ENCODE measurements at regions not wholly inside any gene's neighbourhood (a gene's known extent, or its start where the extent isn't known, plus 50 kb on each side); places are given as distances from the start of the nearest gene placed in this dataset.

- peaks cover 0 to 9% of the 10 kb centered on the region in 2 donors for H3K4me1 ChIP-seq (ENCODE audit: control insufficient read depth in 1 of 2, insufficient read depth in 2 of 2, low read length in 2 of 2)
- Mint-ChIP-seq H3K4me1 (peaks cover 9% of the 10 kb centered on the region), H3K9me3 (peaks cover 0 to 3% (median 0%) of the 10 kb centered on the region in 7 donors), H3K27me3 (ENCODE audit: low read depth in 3 of 3) (no peaks in the 10 kb centered on the region), H3K4me3 (no peak overlapping the region), H3K27ac (no peak overlapping the region), H3K36me3 (no peaks in the 10 kb centered on the region)
- no peak for DNase-seq
- no peaks in the 10 kb centered on the region for H3K27me3 ChIP-seq (ENCODE audit: control insufficient read depth in 2 of 2, insufficient read depth in 2 of 2, low read length in 2 of 2)
- H3K36me3 ChIP-seq (replicated peaks in 1 of 2; ENCODE audit: control insufficient read depth in 1 of 2, insufficient read depth in 2 of 2, low read length in 2 of 2) = no peaks in the 10 kb centered on the region
- no peaks in the 10 kb centered on the region for H4K20me1 ChIP-seq (ENCODE audit: insufficient read depth, low read length)
- TF ChIP-seq, protein P1, sequence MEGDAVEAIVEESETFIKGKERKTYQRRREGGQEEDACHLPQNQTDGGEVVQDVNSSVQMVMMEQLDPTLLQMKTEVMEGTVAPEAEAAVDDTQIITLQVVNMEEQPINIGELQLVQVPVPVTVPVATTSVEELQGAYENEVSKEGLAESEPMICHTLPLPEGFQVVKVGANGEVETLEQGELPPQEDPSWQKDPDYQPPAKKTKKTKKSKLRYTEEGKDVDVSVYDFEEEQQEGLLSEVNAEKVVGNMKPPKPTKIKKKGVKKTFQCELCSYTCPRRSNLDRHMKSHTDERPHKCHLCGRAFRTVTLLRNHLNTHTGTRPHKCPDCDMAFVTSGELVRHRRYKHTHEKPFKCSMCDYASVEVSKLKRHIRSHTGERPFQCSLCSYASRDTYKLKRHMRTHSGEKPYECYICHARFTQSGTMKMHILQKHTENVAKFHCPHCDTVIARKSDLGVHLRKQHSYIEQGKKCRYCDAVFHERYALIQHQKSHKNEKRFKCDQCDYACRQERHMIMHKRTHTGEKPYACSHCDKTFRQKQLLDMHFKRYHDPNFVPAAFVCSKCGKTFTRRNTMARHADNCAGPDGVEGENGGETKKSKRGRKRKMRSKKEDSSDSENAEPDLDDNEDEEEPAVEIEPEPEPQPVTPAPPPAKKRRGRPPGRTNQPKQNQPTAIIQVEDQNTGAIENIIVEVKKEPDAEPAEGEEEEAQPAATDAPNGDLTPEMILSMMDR (IDR thresholded peaks at IDR 0.05) = no peak
- WGBS (ENCODE audit: insufficient coverage) = 90% methylated on average over 3 of the region's 4 CpGs
- no peak overlapping the region for H3K4me2 ChIP-seq (replicated peaks; ENCODE audit: extremely low read depth, low read length, poor library complexity, severe bottlenecking)
- no peaks in the 10 kb centered on the region for H3K79me2 ChIP-seq (ENCODE audit: insufficient read depth, low read length)
- H3K9me3 ChIP-seq (replicated peaks in 1 of 2; ENCODE audit: control insufficient read depth in 1 of 2, insufficient read depth in 1 of 2, low read length in 2 of 2) = peaks cover 0 to 3% of the 10 kb centered on the region in 2 donors
- H2AFZ ChIP-seq (ENCODE audit: insufficient read depth, low read depth, low read length, poor library complexity, severe bottlenecking) = no peak overlapping the region
- no peak overlapping the region for H3K27ac ChIP-seq (ENCODE audit: low read depth in 1 of 2, low read length in 2 of 2)
- no peak overlapping the region for H3K9ac ChIP-seq (ENCODE audit: insufficient read depth, low read length, poor library complexity, severe bottlenecking)
- no peak overlapping the region for H3K4me3 ChIP-seq (replicated peaks in 1 of 3; ENCODE audit: low read depth in 2 of 3, low read length in 3 of 3)
- intact Hi-C loops (cut with micrococcal nuclease) = no loop called here
Observed at GRCh38 chr4:143046906-143047305, 137.8 kb upstream of the USP38 start.

- WGBS (ENCODE audit: insufficient coverage) = no CpG with 5 or more reads among the region's 1 CpG
- no peaks in the 10 kb centered on the region for H3K9me3 ChIP-seq (replicated peaks in 1 of 2; ENCODE audit: control insufficient read depth in 1 of 2, insufficient read depth in 1 of 2, low read length in 2 of 2)
- peaks cover 11 to 33% of the 10 kb centered on the region in 2 donors for H3K4me1 ChIP-seq (ENCODE audit: control insufficient read depth in 1 of 2, insufficient read depth in 2 of 2, low read length in 2 of 2)
- H4K20me1 ChIP-seq (ENCODE audit: insufficient read depth, low read length) = no peaks in the 10 kb centered on the region
- Mint-ChIP-seq H3K27me3 (ENCODE audit: low read depth in 3 of 3) (no peaks in the 10 kb centered on the region), H3K27ac (peak overlapping the region in 2 of 7 donors; percentile 45 to 68), H3K4me1 (peaks cover 38% of the 10 kb centered on the region), H3K9me3 (peaks cover 0 to 3% (median 0%) of the 10 kb centered on the region in 7 donors), H3K36me3 (no peaks in the 10 kb centered on the region), H3K4me3 (no peak overlapping the region)
- peak overlapping the region; percentile 8 for H3K4me2 ChIP-seq (replicated peaks; ENCODE audit: extremely low read depth, low read length, poor library complexity, severe bottlenecking)
- H3K4me3 ChIP-seq (replicated peaks in 1 of 3; ENCODE audit: low read depth in 2 of 3, low read length in 3 of 3) = no peak overlapping the region
- H3K27me3 ChIP-seq (ENCODE audit: control insufficient read depth in 2 of 2, insufficient read depth in 2 of 2, low read length in 2 of 2) = no peaks in the 10 kb centered on the region
- DNase-seq = no peak
- H3K79me2 ChIP-seq (ENCODE audit: insufficient read depth, low read length) = no peaks in the 10 kb centered on the region
- TF ChIP-seq, protein P1 (IDR thresholded peaks at IDR 0.05) = no peak
- H3K9ac ChIP-seq (ENCODE audit: insufficient read depth, low read length, poor library complexity, severe bottlenecking) = no peak overlapping the region
- no peak overlapping the region for H2AFZ ChIP-seq (ENCODE audit: insufficient read depth, low read depth, low read length, poor library complexity, severe bottlenecking)
- intact Hi-C loops (cut with micrococcal nuclease) = no loop called here
- no peaks in the 10 kb centered on the region for H3K36me3 ChIP-seq (replicated peaks in 1 of 2; ENCODE audit: control insufficient read depth in 1 of 2, insufficient read depth in 2 of 2, low read length in 2 of 2)
- no peak overlapping the region for H3K27ac ChIP-seq (ENCODE audit: low read depth in 1 of 2, low read length in 2 of 2)
Observed at GRCh38 chr4:143054971-143055370, 129.7 kb upstream of the USP38 start.
